GM18870 (cell line): ENCODE measurements at regions not wholly inside any gene's neighbourhood (a gene's known extent, or its start where the extent isn't known, plus 50 kb on each side); places are given as distances from the start of the nearest gene placed in this dataset.

Source experiments
- ATAC-seq: cut with Tn5 transposase; IDR thresholded peaks from one replicate; pipeline ENCODE4 v1.9.1; 2021; ENCODE audit warnings: moderate library complexity; ENCODE audit not compliant: unreplicated experiment

DNA sequence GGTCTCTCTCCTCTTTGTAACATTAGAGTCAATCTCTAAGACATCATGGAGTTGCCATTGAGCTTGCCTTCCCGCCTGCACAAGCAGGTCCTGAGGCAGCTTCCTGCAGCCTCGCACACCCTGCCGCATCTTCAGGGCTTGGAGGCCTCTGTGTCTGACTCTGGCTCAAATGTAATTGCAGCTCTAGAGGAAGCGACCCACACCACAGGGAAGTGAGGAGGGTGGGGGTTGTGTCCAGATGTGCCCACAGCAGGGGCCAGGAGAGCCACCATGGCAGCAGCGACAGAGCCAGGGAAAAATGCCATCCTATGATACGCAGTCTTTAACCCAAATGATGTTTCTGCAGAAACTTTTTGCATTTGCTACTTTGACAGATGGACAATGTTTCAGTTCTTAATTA, 216.0 kb upstream of the ZNF32 start:
- no peak for ATAC-seq

DNA sequence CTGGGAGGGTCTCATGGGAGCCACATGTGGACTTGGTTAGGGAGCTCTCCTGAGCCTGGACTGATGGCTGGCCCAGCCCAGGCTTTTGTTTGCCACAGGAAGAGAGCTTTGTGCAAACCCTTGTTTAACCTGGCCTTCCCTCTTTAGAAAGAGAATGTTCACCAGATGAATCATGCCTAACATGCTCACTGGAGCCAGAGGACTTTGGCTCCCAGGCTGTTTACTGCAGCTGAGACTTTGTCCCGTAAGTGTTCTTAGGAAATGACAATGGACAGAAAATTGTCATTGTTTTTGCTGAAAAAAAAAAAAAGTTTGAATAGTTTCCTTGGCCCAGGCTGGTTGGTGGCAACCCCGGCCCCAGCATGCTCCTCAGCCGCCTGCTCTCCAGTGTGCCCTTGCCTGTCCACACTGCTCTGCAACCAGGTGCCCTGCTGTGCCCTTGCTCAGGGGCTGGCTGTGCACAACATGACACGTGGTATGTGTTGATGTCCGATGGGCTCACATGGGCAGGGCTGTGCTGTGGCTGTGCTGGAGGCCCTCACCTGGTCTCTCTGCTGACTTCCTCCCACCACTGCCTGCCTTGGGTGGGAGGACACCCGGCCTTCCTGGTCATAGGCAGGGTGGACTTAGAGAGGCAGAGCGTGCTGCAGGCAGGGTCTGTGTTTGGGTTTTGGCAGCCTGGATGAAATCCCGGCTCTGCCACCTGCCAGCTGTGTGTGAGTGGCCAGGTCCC, 215.3 kb upstream of the ZNF32 start:
- no peak for ATAC-seq

DNA sequence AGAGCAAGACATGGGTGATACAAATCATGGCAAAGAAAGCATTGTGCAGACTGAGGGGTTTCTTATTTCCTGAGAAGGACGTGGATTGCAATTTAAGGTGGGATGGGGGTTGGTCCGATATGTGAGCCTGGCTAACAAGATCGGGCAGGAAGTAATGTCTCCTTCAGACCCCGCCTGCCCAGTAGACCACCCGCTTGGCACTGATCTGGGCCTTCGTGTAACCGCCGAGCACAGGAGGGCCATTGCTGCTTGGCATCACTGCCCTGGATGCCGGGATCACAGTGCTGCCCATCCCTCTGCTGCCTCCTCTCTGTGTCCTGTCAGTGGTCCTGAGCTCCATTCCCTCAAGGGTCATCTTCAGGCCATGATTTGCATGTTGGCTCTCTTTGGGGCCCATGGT, 214.6 kb upstream of the ZNF32 start:
- ATAC-seq = no peak

- ATAC-seq = no peak
These were observed 214.1 kb upstream of the ZNF32 start for GRCh38 chr10:43862756-43863155.

GRCh38 chr10:43861966-43862751, 213.5 kb upstream of the ZNF32 start:
- ATAC-seq = no peak

- no peak for ATAC-seq
These were observed 210.4 kb upstream of the ZNF32 start for GRCh38 chr10:43859016-43859525.

- no peak for ATAC-seq
These were observed 209.2 kb upstream of the ZNF32 start for GRCh38 chr10:43857931-43858315.

- ATAC-seq = no peak
These were observed 208.7 kb upstream of the ZNF32 start for GRCh38 chr10:43857206-43857930.

- ATAC-seq = no peak
These were observed 207.6 kb upstream of the ZNF32 start for GRCh38 chr10:43856299-43856698.

DNA sequence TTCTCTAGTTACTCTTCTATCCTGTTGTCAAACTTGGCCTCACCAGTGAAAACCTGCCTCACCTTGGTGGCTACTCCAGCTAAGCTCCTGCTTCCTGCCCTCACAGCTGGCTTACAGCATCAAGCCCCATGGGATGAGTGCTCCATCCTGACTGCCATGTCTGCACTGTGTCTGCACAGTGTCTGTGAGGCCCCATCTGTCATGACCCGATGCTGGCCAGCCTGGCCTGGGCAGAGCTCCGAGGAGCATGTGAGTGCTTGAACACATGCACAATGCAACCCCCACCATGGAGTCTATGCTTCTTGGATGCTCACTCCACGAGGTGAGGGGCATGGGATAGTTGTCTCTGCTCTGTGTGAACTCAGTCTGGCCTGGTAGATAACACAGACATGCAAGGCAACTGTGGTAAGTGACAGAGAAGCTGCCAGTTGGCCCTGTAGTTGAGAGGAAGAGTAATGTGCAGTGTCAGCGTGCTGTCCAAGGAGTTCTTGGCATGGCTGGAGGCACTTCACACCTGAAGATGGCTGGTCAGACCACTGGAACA, 207.1 kb upstream of the ZNF32 start:
- ATAC-seq = no peak

- no peak for ATAC-seq
These were observed 205.3 kb upstream of the ZNF32 start for GRCh38 chr10:43854007-43854406.

GRCh38 chr10:43853369-43853768, 204.7 kb upstream of the ZNF32 start:
- ATAC-seq = no peak

GRCh38 chr10:43852644-43853214, 204.0 kb upstream of the ZNF32 start:
- ATAC-seq = no peak

DNA sequence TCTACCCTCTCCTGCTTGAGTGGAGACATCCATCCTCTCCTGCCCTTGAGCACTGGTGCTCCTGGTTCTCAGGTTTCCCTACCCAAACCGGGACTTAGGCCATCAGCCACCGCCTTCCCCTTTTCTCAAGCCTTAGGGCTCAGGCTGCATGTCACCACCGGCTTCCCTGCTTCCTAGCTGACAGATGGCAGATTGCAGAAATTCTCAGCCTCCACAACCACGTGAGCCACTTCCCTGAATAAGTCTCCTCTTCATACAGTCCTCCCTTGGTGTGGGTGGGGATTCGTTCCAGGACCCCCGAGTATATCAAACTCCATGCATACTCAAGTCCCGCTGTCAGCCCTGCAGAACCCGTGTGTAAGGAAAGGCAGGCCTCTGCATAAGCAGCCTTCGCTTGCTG, 203.5 kb upstream of the ZNF32 start:
- ATAC-seq = no peak

- ATAC-seq = no peak
These were observed 202.3 kb upstream of the ZNF32 start for GRCh38 chr10:43851030-43851429.

GRCh38 chr10:43849551-43849950, 200.9 kb upstream of the ZNF32 start:
- ATAC-seq = no peak

- ATAC-seq = no peak
These were observed 198.3 kb upstream of the ZNF32 start for GRCh38 chr10:43846968-43847367.

DNA sequence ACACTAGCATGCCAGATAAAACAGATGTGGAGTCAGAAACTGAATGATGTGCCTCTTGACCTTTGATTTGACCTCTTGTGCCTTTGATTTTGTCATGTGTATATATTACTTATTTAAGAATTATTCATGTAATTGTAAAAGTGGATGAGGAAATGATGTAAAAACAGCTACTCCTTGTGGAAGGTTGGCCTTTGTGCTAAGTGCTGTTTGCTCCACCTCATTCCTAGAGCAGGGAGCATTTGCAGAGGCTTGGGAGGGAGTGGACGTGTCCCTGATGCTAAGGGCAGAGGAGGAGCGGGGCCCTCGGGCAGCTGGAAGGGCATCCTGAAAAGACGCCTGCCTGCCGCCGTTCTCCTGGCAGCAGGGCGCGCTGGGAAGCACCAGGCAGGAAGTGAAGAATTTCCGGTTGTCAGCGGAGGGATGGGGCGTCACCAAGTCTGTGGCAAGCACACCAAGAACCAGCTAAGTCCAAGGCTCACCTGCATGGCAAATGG, 197.6 kb upstream of the ZNF32 start:
- no peak for ATAC-seq

DNA sequence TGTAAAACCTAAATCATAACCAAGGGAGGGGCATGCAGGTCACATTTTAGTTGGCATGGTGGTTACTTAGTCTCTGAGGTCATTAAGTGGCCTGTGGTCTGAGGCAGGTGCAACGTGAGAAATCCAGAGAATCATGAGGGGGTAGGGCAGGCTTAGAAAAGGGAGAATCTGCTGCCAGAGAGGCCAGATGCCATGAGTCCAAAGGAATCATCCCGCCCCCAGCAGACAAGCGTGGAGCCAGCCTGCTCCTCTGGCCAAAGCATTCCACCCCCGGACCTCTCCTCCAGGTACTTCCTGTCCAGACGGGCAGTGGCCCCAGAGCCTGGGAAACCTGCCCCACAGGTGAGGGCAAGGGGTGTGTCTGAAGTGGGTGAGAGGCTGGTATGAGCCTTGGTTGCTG, 196.4 kb upstream of the ZNF32 start:
- ATAC-seq = no peak

- ATAC-seq = no peak
These were observed 195.5 kb upstream of the ZNF32 start for GRCh38 chr10:43844221-43844620.
